ENCODE measurements at regions not wholly inside any gene's neighbourhood (a gene's known extent, or its start where the extent isn't known, plus 50 kb on each side); places are given as distances from the start of the nearest gene placed in this dataset.

DNA sequence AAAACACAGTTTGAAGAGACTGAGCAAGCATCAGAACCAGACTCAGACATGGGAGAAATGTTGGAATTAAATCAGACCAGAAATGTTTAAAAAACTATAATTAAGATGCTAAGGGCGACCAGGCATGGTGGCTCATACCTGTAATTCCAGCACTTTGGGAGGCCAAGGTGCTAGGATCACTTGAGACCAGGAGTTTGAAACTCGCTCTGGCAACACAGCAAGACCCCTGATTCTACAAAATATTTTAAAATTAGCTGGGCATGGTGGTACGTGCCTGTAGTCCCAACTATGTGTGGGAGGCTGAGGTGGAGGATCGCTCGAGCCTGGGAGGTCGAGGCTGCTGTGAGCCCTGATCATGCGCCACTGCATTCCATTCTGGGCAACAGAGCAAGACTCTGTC, 160.3 kb downstream of the COPRS start:
- H3K9me2 ChIP-seq (replicated peaks; ENCODE audit: low read depth, low read length), result no peaks in the 10 kb centered on the region
- no peaks in the 10 kb centered on the region for H3K79me2 ChIP-seq (ENCODE audit: insufficient read depth, low read length)
- no peaks in the 10 kb centered on the region for H3K4me1 ChIP-seq (ENCODE audit: insufficient read depth, low read length, poor library complexity, severe bottlenecking)
- no peaks in the 10 kb centered on the region for H3K27me3 ChIP-seq (ENCODE audit: insufficient read depth, low read length, poor library complexity, severe bottlenecking)
- no peaks in the 10 kb centered on the region for H4K20me1 ChIP-seq (ENCODE audit: insufficient read depth, low read length, poor library complexity, severe bottlenecking)
- TF ChIP-seq, protein P1, sequence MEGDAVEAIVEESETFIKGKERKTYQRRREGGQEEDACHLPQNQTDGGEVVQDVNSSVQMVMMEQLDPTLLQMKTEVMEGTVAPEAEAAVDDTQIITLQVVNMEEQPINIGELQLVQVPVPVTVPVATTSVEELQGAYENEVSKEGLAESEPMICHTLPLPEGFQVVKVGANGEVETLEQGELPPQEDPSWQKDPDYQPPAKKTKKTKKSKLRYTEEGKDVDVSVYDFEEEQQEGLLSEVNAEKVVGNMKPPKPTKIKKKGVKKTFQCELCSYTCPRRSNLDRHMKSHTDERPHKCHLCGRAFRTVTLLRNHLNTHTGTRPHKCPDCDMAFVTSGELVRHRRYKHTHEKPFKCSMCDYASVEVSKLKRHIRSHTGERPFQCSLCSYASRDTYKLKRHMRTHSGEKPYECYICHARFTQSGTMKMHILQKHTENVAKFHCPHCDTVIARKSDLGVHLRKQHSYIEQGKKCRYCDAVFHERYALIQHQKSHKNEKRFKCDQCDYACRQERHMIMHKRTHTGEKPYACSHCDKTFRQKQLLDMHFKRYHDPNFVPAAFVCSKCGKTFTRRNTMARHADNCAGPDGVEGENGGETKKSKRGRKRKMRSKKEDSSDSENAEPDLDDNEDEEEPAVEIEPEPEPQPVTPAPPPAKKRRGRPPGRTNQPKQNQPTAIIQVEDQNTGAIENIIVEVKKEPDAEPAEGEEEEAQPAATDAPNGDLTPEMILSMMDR (conservative IDR thresholded peaks at IDR 0.05; ENCODE audit: low read length), result no peak
- H3K4me3 ChIP-seq (ENCODE audit: low read length, poor library complexity, severe bottlenecking), result no peak overlapping the region
- no peak overlapping the region for H3K9ac ChIP-seq (ENCODE audit: low read depth, low read length, poor library complexity, severe bottlenecking)
- no peak overlapping the region for H2AFZ ChIP-seq (ENCODE audit: low read length)
- no peak overlapping the region for H3K4me2 ChIP-seq (ENCODE audit: low read depth, low read length, poor library complexity, severe bottlenecking)
- no peaks in the 10 kb centered on the region for H3K9me3 ChIP-seq (ENCODE audit: insufficient read depth, low read depth, low read length)
- H3F3A ChIP-seq (ENCODE audit: low read depth), result no peaks in the 10 kb centered on the region
- no peaks in the 10 kb centered on the region for H3K36me3 ChIP-seq (ENCODE audit: insufficient read depth, low read length)

DNA sequence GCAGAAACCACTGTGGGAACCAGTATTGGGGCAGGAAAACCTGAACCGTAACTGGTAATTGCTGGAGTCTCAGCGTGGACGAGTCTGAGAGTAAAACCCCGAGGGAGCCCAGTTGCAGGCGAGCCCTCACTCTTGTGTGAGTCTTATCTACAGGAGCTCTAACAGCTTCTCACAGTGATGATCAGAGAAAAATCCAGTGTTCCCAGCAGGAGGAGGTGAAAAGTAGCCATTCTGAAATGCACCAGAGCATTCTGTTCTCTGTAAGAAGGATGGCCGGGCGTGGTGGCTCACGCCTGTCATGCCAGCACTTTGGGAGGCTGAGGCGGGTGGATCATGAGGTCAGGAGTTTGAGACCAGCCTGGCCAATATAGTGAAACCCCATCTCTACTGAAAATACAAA, 161.2 kb downstream of the COPRS start:
- H3K4me1 ChIP-seq (ENCODE audit: insufficient read depth, low read length, poor library complexity, severe bottlenecking), result no peaks in the 10 kb centered on the region
- no peak overlapping the region for H3K4me3 ChIP-seq (ENCODE audit: low read length, poor library complexity, severe bottlenecking)
- H3K4me2 ChIP-seq (ENCODE audit: low read depth, low read length, poor library complexity, severe bottlenecking), result no peak overlapping the region
- TF ChIP-seq EZH2phosphoT487 (IDR thresholded peaks at IDR 0.05; ENCODE audit: borderline replicate concordance), result no peak
- TF ChIP-seq, protein P1 (conservative IDR thresholded peaks at IDR 0.05; ENCODE audit: low read length), result no peak
- no peaks in the 10 kb centered on the region for H3K9me3 ChIP-seq (ENCODE audit: insufficient read depth, low read depth, low read length)
- H3K79me2 ChIP-seq (ENCODE audit: insufficient read depth, low read length), result no peaks in the 10 kb centered on the region
- H3K9ac ChIP-seq (ENCODE audit: low read depth, low read length, poor library complexity, severe bottlenecking), result no peak overlapping the region
- H4K20me1 ChIP-seq (ENCODE audit: insufficient read depth, low read length, poor library complexity, severe bottlenecking), result no peaks in the 10 kb centered on the region
- no peak overlapping the region for H2AFZ ChIP-seq (ENCODE audit: low read length)
- H3K27me3 ChIP-seq (ENCODE audit: insufficient read depth, low read length, poor library complexity, severe bottlenecking), result no peaks in the 10 kb centered on the region
- no peaks in the 10 kb centered on the region for H3K36me3 ChIP-seq (ENCODE audit: insufficient read depth, low read length)
- no peaks in the 10 kb centered on the region for H3F3A ChIP-seq (ENCODE audit: low read depth)
- no peaks in the 10 kb centered on the region for H3K9me2 ChIP-seq (replicated peaks; ENCODE audit: low read depth, low read length)

DNA sequence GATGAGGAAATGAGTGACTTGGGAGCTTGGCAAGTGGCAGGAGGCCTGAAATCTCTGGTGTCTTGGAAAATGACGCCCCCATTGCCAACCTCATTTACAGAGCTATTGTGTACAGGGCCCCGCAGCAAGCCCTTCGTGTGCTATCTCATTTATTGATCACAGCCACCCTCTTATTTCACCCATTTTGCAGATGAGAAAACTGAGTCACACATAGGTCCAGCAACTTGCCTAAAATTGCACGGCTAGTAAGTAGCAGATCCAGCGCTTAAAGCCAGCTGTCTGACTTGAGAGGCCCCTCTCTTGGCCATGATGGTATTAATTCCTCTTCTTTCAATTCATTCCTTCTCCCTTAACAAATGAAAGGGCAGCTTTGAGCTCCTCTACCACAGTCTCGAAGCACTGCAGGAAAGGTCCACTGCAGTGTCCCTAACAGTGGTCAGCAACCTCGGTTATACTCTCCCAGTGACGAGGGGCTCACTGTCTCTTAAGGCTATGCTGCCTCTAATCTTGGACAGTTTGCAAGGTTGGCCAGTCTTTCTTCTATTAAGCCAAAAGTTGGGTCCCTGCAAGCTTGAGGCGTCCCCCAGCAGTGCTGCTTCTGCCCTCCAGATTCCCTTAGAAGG, 162.2 kb downstream of the COPRS start:
- Histone ChIP-seq H3K27me3 (ENCODE audit: insufficient read depth, low read length, poor library complexity, severe bottlenecking) (no peaks in the 10 kb centered on the region), H3K4me1 (ENCODE audit: insufficient read depth, low read length, poor library complexity, severe bottlenecking) (no peaks in the 10 kb centered on the region), H3K36me3 (ENCODE audit: insufficient read depth, low read length) (no peaks in the 10 kb centered on the region), H2AFZ (ENCODE audit: low read length) (no peak overlapping the region), H3K4me3 (ENCODE audit: low read length, poor library complexity, severe bottlenecking) (no peak overlapping the region), H3K4me2 (ENCODE audit: low read depth, low read length, poor library complexity, severe bottlenecking) (no peak overlapping the region), H4K20me1 (ENCODE audit: insufficient read depth, low read length, poor library complexity, severe bottlenecking) (no peaks in the 10 kb centered on the region), H3K79me2 (ENCODE audit: insufficient read depth, low read length) (no peaks in the 10 kb centered on the region), H3K9ac (ENCODE audit: low read depth, low read length, poor library complexity, severe bottlenecking) (no peak overlapping the region), H3K9me3 (ENCODE audit: insufficient read depth, low read depth, low read length) (no peaks in the 10 kb centered on the region), H3K9me2 (replicated peaks; ENCODE audit: low read depth, low read length) (no peaks in the 10 kb centered on the region), H3F3A (ENCODE audit: low read depth) (no peaks in the 10 kb centered on the region)
- TF ChIP-seq EZH2phosphoT487 (IDR thresholded peaks at IDR 0.05; ENCODE audit: borderline replicate concordance), result no peak
- TF ChIP-seq, protein P1 (conservative IDR thresholded peaks at IDR 0.05; ENCODE audit: low read length), result no peak

All from Loucy (cell line).